ENCODE measurements at regions not wholly inside any gene's neighbourhood (a gene's known extent, or its start where the extent isn't known, plus 50 kb on each side); places are given as distances from the start of the nearest gene placed in this dataset.

DNA sequence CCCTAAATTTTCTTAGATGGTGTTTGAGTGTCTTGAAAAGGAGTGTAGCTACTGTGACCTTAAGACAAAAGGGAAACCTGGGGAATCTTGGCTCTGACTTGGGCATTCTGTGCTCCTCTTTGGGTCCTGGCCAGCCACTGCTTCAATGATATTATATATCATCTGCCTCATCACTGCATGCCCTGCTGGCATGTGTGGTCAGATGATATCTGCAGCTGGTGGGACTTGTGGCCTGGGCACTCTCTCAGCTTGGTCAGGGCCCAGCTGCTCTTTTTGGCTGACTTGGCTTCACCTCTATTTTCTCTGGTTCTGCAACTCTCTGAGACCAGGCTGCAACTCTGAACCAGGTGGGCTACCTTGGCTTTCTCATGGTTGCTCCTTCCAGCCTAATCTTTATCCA, 446.1 kb upstream of the RARB start:
- Histone ChIP-seq H3K27me3 (ENCODE audit: insufficient read depth, low read depth) (no peaks in the 10 kb centered on the region), H3K9me3 (ENCODE audit: insufficient read depth, low read depth) (no peaks in the 10 kb centered on the region), H2AFZ (no peak overlapping the region), H3F3A (ENCODE audit: insufficient read depth, low read depth) (no peaks in the 10 kb centered on the region), H3K79me2 (ENCODE audit: low read depth) (no peaks in the 10 kb centered on the region), H3K4me1 (replicated peaks; ENCODE audit: insufficient read depth) (no peaks in the 10 kb centered on the region), H3K4me3 (no peak overlapping the region), H3K36me3 (ENCODE audit: low read depth) (no peaks in the 10 kb centered on the region), H3K4me2 (no peak overlapping the region), H4K20me1 (ENCODE audit: insufficient read depth) (no peaks in the 10 kb centered on the region), H3K27ac (no peak overlapping the region), H3K9me2 (ENCODE audit: insufficient read depth) (no peaks in the 10 kb centered on the region)
- no peak for DNase-seq
- TF ChIP-seq CTCF (conservative IDR thresholded peaks at IDR 0.05) (no peak), EZH2 (IDR thresholded peaks at IDR 0.05; ENCODE audit: low read depth) (no peak)
- no TSS peak for BruUV-seq (replicated peaks)
- ChIA-PET CTCF (no interaction called here), POLR2A (ENCODE audit: unreplicated experiment) (no interaction called here)
- intact Hi-C loops (cut with micrococcal nuclease; ENCODE audit: unreplicated experiment): no loop called here

DNA sequence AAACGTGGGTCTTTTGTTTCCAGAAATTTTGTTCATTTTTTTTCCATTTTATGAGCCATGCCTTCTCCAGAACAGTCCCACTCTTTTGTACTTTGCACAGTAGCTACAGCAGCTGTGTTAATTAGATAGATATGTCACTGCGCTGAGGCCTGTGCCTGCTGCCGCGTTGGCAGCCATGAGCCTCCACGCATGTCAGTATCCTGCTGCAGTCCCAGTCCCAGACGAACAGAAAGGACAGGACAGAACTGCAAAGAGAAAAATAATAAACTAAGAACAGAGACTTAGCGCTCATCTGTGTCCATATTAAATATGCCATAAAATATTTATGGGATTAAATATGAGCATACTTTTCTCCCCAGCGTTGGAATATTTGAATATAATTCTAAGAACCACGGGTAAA, 442.4 kb upstream of the RARB start:
- TF ChIP-seq CTCF (conservative IDR thresholded peaks at IDR 0.05): no peak
- TF ChIP-seq EZH2 (IDR thresholded peaks at IDR 0.05; ENCODE audit: low read depth): no peak
- Histone ChIP-seq H3K4me2 (no peak overlapping the region), H4K20me1 (ENCODE audit: insufficient read depth) (no peaks in the 10 kb centered on the region), H3F3A (ENCODE audit: insufficient read depth, low read depth) (no peaks in the 10 kb centered on the region), H3K36me3 (ENCODE audit: low read depth) (no peaks in the 10 kb centered on the region), H3K9me2 (ENCODE audit: insufficient read depth) (no peaks in the 10 kb centered on the region), H3K27me3 (ENCODE audit: insufficient read depth, low read depth) (no peaks in the 10 kb centered on the region), H3K4me1 (replicated peaks; ENCODE audit: insufficient read depth) (no peaks in the 10 kb centered on the region), H3K4me3 (no peak overlapping the region), H3K9me3 (ENCODE audit: insufficient read depth, low read depth) (no peaks in the 10 kb centered on the region), H3K79me2 (ENCODE audit: low read depth) (no peaks in the 10 kb centered on the region), H2AFZ (no peak overlapping the region), H3K27ac (no peak overlapping the region)
- intact Hi-C loops (cut with micrococcal nuclease; ENCODE audit: unreplicated experiment): no loop called here
- no TSS peak for BruUV-seq (replicated peaks)
- CTCF ChIA-PET: no interaction called here
- no peak for DNase-seq
- POLR2A ChIA-PET (ENCODE audit: unreplicated experiment): no interaction called here

DNA sequence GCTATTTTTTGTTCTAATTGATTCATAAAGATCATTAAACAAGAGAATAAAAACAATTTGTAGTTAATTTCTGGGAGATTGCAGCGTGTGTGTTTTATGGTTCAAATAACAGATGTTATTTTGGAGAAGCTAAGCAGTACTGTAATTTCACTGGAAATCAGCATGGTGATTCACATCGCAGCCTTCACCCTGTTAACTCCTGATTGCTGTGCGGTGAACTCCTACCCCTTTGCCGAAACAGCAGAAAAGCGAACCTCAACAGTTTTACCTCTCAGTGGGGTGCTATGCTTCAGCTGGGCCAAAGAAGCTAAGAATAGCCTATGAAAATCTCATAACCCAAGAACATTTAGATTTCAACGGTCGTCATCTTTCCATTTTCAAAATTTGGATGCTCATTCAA, 441.5 kb upstream of the RARB start:
- Histone ChIP-seq H3K27ac (no peak overlapping the region), H3K27me3 (ENCODE audit: insufficient read depth, low read depth) (no peaks in the 10 kb centered on the region), H3K9me2 (ENCODE audit: insufficient read depth) (no peaks in the 10 kb centered on the region), H3K4me2 (no peak overlapping the region), H3K4me1 (replicated peaks; ENCODE audit: insufficient read depth) (no peaks in the 10 kb centered on the region), H3K36me3 (ENCODE audit: low read depth) (no peaks in the 10 kb centered on the region), H2AFZ (no peak overlapping the region), H3K4me3 (no peak overlapping the region), H4K20me1 (ENCODE audit: insufficient read depth) (no peaks in the 10 kb centered on the region), H3K9me3 (ENCODE audit: insufficient read depth, low read depth) (no peaks in the 10 kb centered on the region), H3F3A (ENCODE audit: insufficient read depth, low read depth) (no peaks in the 10 kb centered on the region), H3K79me2 (ENCODE audit: low read depth) (no peaks in the 10 kb centered on the region)
- no peak for DNase-seq
- CTCF ChIA-PET: no interaction called here
- no TSS peak for BruUV-seq (replicated peaks)
- intact Hi-C loops (cut with micrococcal nuclease; ENCODE audit: unreplicated experiment): no loop called here
- POLR2A ChIA-PET (ENCODE audit: unreplicated experiment): no interaction called here
- TF ChIP-seq CTCF (conservative IDR thresholded peaks at IDR 0.05) (no peak), EZH2 (IDR thresholded peaks at IDR 0.05; ENCODE audit: low read depth) (no peak)

Data from PC-9 (cell line).